Suprapubic skin (tissue), 4 donors: ENCODE measurements at regions not wholly inside any gene's neighbourhood (a gene's known extent, or its start where the extent isn't known, plus 50 kb on each side); places are given as distances from the start of the nearest gene placed in this dataset.
"Not testable (repeated sequence)": the region's sequence is repeated elsewhere in the genome, so short reads cannot be mapped to it uniquely, and the experiment has no call there.

ENCODE experiments used
- DNase-seq, 2 donors: peaks; one replicate each; pipeline ENCODE4 v3.0.0-alpha.2; 2019; ENCODE audit warnings: low spot score in 2 of 2
- H3K27ac ChIP-seq: fragments of 200-600 bp; sonication (generic); one replicate; pipeline ENCODE4 v1.5.1; 2019
- H3K27me3 ChIP-seq: fragments of 200-600 bp; sonication (generic); one replicate; pipeline ENCODE4 v1.5.1; 2019
- H3K36me3 ChIP-seq: fragments of 200-600 bp; sonication (generic); one replicate; pipeline ENCODE4 v1.5.1; 2019
- H3K4me1 ChIP-seq: fragments of 200-600 bp; sonication (generic); one replicate; pipeline ENCODE4 v1.5.1; 2019
- H3K4me3 ChIP-seq: fragments of 200-600 bp; sonication (generic); one replicate; pipeline ENCODE4 v1.5.1; 2019; ENCODE audit warnings: mild to moderate bottlenecking
- H3K9me3 ChIP-seq: fragments of 200-600 bp; sonication (generic); one replicate; pipeline ENCODE4 v1.5.1; 2019
- EP300 ChIP-seq: sonication (generic); formaldehyde crosslinking; IDR thresholded peaks from one replicate; pipeline ENCODE4 v1.6.1; 2017; ENCODE audit warnings: antibody characterized with exemption
- POLR2A ChIP-seq, 2 donors: fragments of 450-650 bp; IDR thresholded peaks; one replicate each; pipeline ENCODE4 v1.6.1; 2017; ENCODE audit warnings: antibody characterized with exemption in 2 of 2, mild to moderate bottlenecking in 2 of 2, moderate library complexity in 2 of 2
- POLR2AphosphoS5 ChIP-seq, 3 donors: sonication (generic); formaldehyde crosslinking; IDR thresholded peaks; one replicate each; pipeline ENCODE4 v1.6.1; 2017; ENCODE audit warnings: antibody characterized with exemption in 3 of 3
- WGBS: methylation state at CpG from one replicate; pipeline ENCODE4 v1.1.5; 2018; 5-methylcytosine and 5-hydroxymethylcytosine counted together
- TF ChIP-seq, protein P1 (sequence below), 2 donors: fragments of 200-600 bp in 1 of 2; fragments of 450-650 bp in 1 of 2; sonication (generic) in 1 of 2; IDR thresholded peaks; one replicate each; pipeline ENCODE4 v1.5.1; 2016 to 2019; ENCODE audit warnings: antibody characterized with exemption in 2 of 2, mild to moderate bottlenecking in 1 of 2, moderate library complexity in 1 of 2

DNA sequence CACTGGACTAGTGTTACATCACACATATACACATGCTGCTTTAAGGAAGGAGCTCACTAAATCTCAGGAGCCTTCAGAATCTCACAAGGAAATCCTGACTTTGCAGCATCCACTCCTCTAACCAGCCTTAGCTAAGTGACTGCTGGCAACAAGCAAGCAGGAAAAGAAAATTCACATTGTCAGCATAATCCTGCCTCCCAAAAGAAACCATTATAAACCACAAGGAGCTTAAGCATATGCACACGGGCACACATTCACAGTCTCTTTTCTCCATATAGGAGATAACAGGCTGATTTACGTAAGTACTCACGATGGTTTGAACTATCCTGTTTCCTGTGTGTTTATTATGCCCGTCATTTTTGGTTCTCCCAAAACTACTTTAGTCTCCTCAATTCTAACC, 136.3 kb downstream of the TMEM144 start:
- no peak overlapping the region for H3K4me3 ChIP-seq
- no peaks in the 10 kb centered on the region for H3K27me3 ChIP-seq
- no peaks in the 10 kb centered on the region for H3K4me1 ChIP-seq
- DNase-seq = no peak
- 70% methylated on average over 4 of the region's 4 CpGs for WGBS
- no peaks in the 10 kb centered on the region for H3K36me3 ChIP-seq
- no peak overlapping the region for H3K27ac ChIP-seq
- no peak for TF ChIP-seq EP300
- TF ChIP-seq, protein P1, sequence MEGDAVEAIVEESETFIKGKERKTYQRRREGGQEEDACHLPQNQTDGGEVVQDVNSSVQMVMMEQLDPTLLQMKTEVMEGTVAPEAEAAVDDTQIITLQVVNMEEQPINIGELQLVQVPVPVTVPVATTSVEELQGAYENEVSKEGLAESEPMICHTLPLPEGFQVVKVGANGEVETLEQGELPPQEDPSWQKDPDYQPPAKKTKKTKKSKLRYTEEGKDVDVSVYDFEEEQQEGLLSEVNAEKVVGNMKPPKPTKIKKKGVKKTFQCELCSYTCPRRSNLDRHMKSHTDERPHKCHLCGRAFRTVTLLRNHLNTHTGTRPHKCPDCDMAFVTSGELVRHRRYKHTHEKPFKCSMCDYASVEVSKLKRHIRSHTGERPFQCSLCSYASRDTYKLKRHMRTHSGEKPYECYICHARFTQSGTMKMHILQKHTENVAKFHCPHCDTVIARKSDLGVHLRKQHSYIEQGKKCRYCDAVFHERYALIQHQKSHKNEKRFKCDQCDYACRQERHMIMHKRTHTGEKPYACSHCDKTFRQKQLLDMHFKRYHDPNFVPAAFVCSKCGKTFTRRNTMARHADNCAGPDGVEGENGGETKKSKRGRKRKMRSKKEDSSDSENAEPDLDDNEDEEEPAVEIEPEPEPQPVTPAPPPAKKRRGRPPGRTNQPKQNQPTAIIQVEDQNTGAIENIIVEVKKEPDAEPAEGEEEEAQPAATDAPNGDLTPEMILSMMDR (IDR thresholded peaks at IDR 0.05) = no peak
- no peak for TF ChIP-seq POLR2AphosphoS5 (IDR thresholded peaks at IDR 0.05)
- no peaks in the 10 kb centered on the region for H3K9me3 ChIP-seq

DNA sequence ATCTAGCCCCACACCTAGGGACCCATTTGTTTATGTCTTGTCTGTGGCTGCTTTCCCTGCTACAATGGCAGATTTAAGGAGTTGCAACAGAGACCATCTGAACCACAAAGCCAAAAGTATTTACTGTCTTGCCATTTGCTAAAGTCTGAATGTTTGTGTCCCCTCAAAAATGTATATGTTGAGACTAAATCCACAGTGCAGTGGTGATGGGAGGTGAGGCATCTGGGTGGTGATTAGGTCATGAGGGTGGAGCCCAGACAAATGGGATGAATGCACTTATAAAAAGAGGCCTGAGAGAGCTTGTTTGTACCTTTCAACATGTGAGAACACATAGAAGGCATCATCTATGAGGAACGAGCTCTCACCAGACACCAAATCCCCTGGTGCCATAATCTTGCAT, 137.3 kb downstream of the TMEM144 start:
- Histone ChIP-seq H3K36me3 (no peaks in the 10 kb centered on the region), H3K4me1 (no peaks in the 10 kb centered on the region), H3K4me3 (no peak overlapping the region), H3K9me3 (no peaks in the 10 kb centered on the region), H3K27me3 (no peaks in the 10 kb centered on the region), H3K27ac (no peak overlapping the region)
- 41% methylated on average over 1 of the region's 1 CpG for WGBS
- no peak for DNase-seq
- no peak for TF ChIP-seq POLR2A (IDR thresholded peaks at IDR 0.05)
- TF ChIP-seq POLR2AphosphoS5 (IDR thresholded peaks at IDR 0.05) = no peak
- TF ChIP-seq, protein P1 (IDR thresholded peaks at IDR 0.05) = no peak
- no peak for TF ChIP-seq EP300

DNA sequence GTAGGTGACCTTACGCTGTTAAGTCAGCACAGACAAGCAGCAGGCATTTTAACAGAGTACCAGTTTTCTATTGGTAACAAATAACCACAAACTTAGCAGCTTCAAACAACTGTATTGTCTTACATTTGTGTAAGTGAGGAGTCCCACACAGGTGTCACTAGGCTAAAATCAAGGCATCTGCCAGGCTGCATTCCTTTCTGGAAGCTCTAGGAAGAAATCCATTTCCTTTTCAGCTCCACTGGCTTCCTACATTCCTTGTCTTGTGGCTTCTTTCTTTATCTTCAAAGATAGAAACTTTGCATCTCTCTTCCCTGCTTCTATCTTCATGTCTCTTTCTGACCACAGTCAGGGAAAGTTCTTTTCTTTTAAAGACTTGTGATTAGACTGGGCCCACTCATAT, 139.9 kb downstream of the TMEM144 start:
- no peak overlapping the region for H3K27ac ChIP-seq
- TF ChIP-seq, protein P1 (IDR thresholded peaks at IDR 0.05) = no peak
- TF ChIP-seq POLR2A (IDR thresholded peaks at IDR 0.05) (no peak), POLR2AphosphoS5 (IDR thresholded peaks at IDR 0.05) (no peak), EP300 (no peak)
- WGBS = 100% methylated on average over 1 of the region's 1 CpG
- no peak overlapping the region for H3K4me3 ChIP-seq
- H3K27me3 ChIP-seq = no peaks in the 10 kb centered on the region
- H3K4me1 ChIP-seq = no peaks in the 10 kb centered on the region
- no peaks in the 10 kb centered on the region for H3K36me3 ChIP-seq
- no peaks in the 10 kb centered on the region for H3K9me3 ChIP-seq
- DNase-seq = no peak

DNA sequence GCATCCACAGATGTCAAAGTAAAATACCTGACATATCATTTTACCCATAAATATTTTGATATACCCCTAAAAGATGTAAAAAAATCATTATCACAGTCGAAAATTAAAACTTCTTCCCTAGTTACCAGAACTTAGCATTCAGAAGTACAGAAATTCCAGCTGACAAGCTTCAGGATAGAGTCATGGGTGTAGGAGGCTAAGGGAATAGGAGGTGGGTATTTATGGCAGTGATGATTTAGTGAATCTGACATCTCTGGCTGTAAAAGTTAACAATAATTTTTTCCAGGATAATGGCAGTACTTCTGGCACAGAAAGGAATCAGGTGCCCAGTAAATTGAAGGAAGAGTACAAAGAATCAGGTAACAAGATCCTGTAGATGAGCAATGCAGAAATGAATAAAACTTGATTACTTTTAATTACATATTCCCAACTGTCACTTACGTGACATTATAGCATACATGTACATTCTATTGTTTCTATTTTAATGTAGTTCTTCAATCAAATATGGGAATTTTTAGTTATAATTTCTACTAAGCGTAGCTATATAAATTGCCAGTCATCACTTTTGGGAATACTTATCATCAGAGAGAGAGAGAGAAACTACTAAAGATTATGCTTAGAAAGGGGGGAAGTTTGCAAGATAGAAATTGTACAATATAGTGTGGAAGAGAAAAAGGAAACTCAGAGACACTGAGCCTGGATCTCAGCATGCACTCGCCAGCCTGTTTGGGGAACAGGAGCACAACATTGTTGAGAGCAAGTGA, 143.4 kb downstream of the TMEM144 start:
- no peak for DNase-seq
- no peak for TF ChIP-seq POLR2A (IDR thresholded peaks at IDR 0.05)
- TF ChIP-seq, protein P1 (IDR thresholded peaks at IDR 0.05) = no peak
- Histone ChIP-seq H3K4me1 (no peaks in the 10 kb centered on the region), H3K27me3 (no peaks in the 10 kb centered on the region), H3K36me3 (no peaks in the 10 kb centered on the region), H3K4me3 (no peak overlapping the region), H3K27ac (no peak overlapping the region), H3K9me3 (no peaks in the 10 kb centered on the region)
- WGBS = 89% methylated on average over 4 of the region's 4 CpGs

DNA sequence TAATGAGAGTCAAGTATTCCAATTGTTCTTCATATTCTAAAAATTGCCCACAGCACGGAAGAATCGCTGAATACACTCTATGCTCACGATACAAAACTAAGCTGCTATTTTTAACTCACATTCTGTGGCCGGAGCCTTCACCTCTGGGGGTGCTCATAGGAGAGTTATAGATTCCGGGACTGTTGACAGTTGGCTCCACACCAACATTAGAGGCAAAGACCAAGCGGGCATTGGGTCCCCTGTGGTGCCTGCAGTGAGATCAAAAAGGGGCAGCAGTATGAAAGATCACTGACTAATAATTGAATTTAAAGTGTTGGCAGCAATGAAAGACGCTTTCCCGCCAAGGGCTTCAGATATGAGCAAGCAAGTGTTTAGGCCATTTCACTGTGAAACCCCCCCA, 146.0 kb downstream of the TMEM144 start:
- H3K4me1 ChIP-seq = no peaks in the 10 kb centered on the region
- H3K27ac ChIP-seq = no peak overlapping the region
- H3K9me3 ChIP-seq = no peaks in the 10 kb centered on the region
- no peak for DNase-seq
- H3K4me3 ChIP-seq = no peak overlapping the region
- no peaks in the 10 kb centered on the region for H3K27me3 ChIP-seq
- TF ChIP-seq, protein P1 (IDR thresholded peaks at IDR 0.05) = no peak
- TF ChIP-seq POLR2A (IDR thresholded peaks at IDR 0.05) (no peak), EP300 (no peak), POLR2AphosphoS5 (IDR thresholded peaks at IDR 0.05) (no peak)
- H3K36me3 ChIP-seq = no peaks in the 10 kb centered on the region
- WGBS = 75% methylated on average over 8 of the region's 8 CpGs

DNA sequence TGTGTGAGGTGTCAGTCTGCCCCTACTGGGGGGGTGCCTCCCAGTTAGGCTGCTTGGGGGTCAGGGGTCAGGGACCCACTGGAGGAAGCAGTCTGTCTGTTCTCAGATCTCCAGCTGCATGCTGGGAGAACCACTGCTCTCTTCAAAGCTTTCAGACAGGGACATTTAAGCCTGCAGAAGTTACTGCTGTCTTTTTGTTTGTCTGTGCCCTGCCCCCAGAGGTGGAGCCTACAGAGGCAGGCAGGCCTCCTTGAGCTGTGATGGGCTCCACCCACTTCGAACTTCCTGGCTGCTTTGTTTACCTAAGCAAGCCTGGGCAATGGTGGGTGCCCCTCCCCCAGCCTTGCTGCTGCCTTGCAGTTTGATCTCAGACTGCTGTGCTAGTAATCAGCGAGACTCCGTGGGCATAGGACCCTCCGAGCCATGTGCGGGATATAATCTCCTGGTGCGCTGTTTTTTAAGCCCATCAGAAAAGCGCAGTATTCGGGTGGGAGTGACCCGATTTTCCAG, 153.7 kb upstream of the RXFP1 start:
- 83% methylated on average over 9 of the region's 9 CpGs for WGBS
- DNase-seq, H3K27me3 ChIP-seq, H3K4me3 ChIP-seq, H3K4me1 ChIP-seq, H3K27ac ChIP-seq, H3K36me3 ChIP-seq, H3K9me3 ChIP-seq: not testable (repeated sequence)
